Smooth muscle cell (in vitro differentiated cells): ENCODE measurements at regions not wholly inside any gene's neighbourhood (a gene's known extent, or its start where the extent isn't known, plus 50 kb on each side); places are given as distances from the start of the nearest gene placed in this dataset.

ENCODE experiments used
- DNase-seq: peaks from one replicate; lab custom pipeline; 2025; ENCODE audit not compliant: unreplicated experiment; lab: John Stamatoyannopoulos, UW
- H2AFZ ChIP-seq: fragments of 200-600 bp; sonication (generic); 2 replicates; pipeline ENCODE4 v1.6.0; 2016; ENCODE audit warnings: antibody characterized with exemption, low read depth, mild to moderate bottlenecking
- H3F3A ChIP-seq: fragments of 200-600 bp; sonication (generic); 2 replicates; pipeline ENCODE4 v1.6.0; 2017; ENCODE audit warnings: antibody characterized with exemption, low read depth
- H3K27ac ChIP-seq: fragments of 200-600 bp; sonication (generic); 2 replicates; pipeline ENCODE4 v1.5.1; 2016; ENCODE audit warnings: low read depth, mild to moderate bottlenecking
- H3K27me3 ChIP-seq: fragments of 200-600 bp; sonication (generic); 2 replicates; pipeline ENCODE4 v1.6.1; 2016; ENCODE audit warnings: low read depth, mild to moderate bottlenecking
- H3K36me3 ChIP-seq: fragments of 200-600 bp; sonication (generic); 2 replicates; pipeline ENCODE4 v1.5.1; 2016; ENCODE audit warnings: low read depth
- H3K4me1 ChIP-seq: fragments of 200-600 bp; sonication (generic); 2 replicates; pipeline ENCODE4 v1.5.1; 2016; ENCODE audit warnings: low read depth
- H3K4me2 ChIP-seq: fragments of 200-600 bp; sonication (generic); 2 replicates; pipeline ENCODE4 v1.6.0; 2016; ENCODE audit warnings: mild to moderate bottlenecking
- H3K4me3 ChIP-seq: fragments of 200-600 bp; sonication (generic); 2 replicates; pipeline ENCODE4 v1.5.1; 2016; ENCODE audit warnings: mild to moderate bottlenecking
- H3K79me2 ChIP-seq: fragments of 200-600 bp; sonication (generic); 2 replicates; pipeline ENCODE4 v1.6.0; 2016; ENCODE audit warnings: low read depth, mild to moderate bottlenecking
- H3K9ac ChIP-seq: fragments of 200-600 bp; sonication (generic); 2 replicates; pipeline ENCODE4 v1.6.0; 2016; ENCODE audit warnings: low read depth
- H3K9me3 ChIP-seq: fragments of 200-600 bp; sonication (generic); replicated peaks from 2 replicates; pipeline ENCODE4 v1.5.1; 2016; ENCODE audit warnings: low read depth
- H4K20me1 ChIP-seq: fragments of 200-600 bp; sonication (generic); 2 replicates; pipeline ENCODE4 v1.6.0; 2016; ENCODE audit warnings: low read depth
- CTCF ChIP-seq: fragments of 200-600 bp; sonication (generic); IDR thresholded peaks from 2 replicates; pipeline ENCODE4 v1.5.1; 2017; ENCODE audit warnings: borderline replicate concordance, mild to moderate bottlenecking, antibody characterized with exemption; ENCODE audit not compliant: insufficient read depth, poor library complexity, severe bottlenecking
- WGBS: methylation state at CpG from one replicate; pipeline ENCODE4 v1.1.7; 2016; ENCODE audit warnings: low lambda C conversion rate; 5-methylcytosine and 5-hydroxymethylcytosine counted together

GRCh38 chrX:142089193-142089592 lies 115.9 kb downstream of the MAGEC2 start:
- H3K9me3 ChIP-seq, result no peaks in the 10 kb centered on the region
- no peak overlapping the region for H3K4me2 ChIP-seq
- H3K9ac ChIP-seq, result no peak overlapping the region
- no peaks in the 10 kb centered on the region for H4K20me1 ChIP-seq
- no peak for DNase-seq
- no peak overlapping the region for H3K27ac ChIP-seq
- TF ChIP-seq CTCF, result peak; percentile 34
- no peak overlapping the region for H3K4me3 ChIP-seq
- H2AFZ ChIP-seq, result no peak overlapping the region
- WGBS, result 50% methylated on average over 1 of the region's 1 CpG
- H3F3A ChIP-seq, result no peaks in the 10 kb centered on the region
- H3K79me2 ChIP-seq, result no peaks in the 10 kb centered on the region
- H3K27me3 ChIP-seq, result no peaks in the 10 kb centered on the region
- H3K36me3 ChIP-seq, result no peaks in the 10 kb centered on the region
- H3K4me1 ChIP-seq, result no peaks in the 10 kb centered on the region

DNA sequence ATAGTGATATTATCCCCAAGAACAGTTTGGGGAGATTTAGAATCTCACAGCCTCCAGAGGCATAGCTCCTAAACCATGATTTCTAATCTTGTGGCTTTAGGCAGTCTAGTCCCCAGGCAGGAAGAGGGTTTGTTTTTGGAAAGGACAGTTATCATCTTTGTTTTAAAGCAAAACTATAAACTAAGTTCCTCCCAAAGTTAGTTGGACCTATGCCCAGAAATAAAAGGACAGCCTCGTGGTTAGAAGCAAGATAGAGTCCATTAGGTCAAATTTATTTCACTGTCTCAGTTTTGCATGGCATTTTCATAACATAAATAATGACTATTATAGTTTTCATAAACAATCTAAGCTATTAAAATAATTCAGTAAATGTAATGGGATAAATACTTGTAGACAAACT lies 120.5 kb downstream of the MAGEC2 start:
- Histone ChIP-seq H4K20me1 (no peaks in the 10 kb centered on the region), H3K79me2 (no peaks in the 10 kb centered on the region), H3K9me3 (no peaks in the 10 kb centered on the region), H3F3A (no peaks in the 10 kb centered on the region), H3K4me1 (no peaks in the 10 kb centered on the region), H3K9ac (no peak overlapping the region), H3K4me2 (no peak overlapping the region), H3K36me3 (no peaks in the 10 kb centered on the region), H3K4me3 (no peak overlapping the region), H3K27ac (no peak overlapping the region), H3K27me3 (no peaks in the 10 kb centered on the region), H2AFZ (no peak overlapping the region)
- no peak for DNase-seq
- 52% methylated on average over 1 of the region's 1 CpG for WGBS
- no peak for TF ChIP-seq CTCF

GRCh38 chrX:142076633-142077032 lies 128.5 kb downstream of the MAGEC2 start:
- Histone ChIP-seq H4K20me1 (no peaks in the 10 kb centered on the region), H3K9ac (no peak overlapping the region), H3K9me3 (no peaks in the 10 kb centered on the region), H3K4me1 (no peaks in the 10 kb centered on the region), H3K27ac (no peak overlapping the region), H3K27me3 (no peaks in the 10 kb centered on the region), H3K79me2 (no peaks in the 10 kb centered on the region), H3F3A (no peaks in the 10 kb centered on the region), H2AFZ (no peak overlapping the region), H3K36me3 (no peaks in the 10 kb centered on the region), H3K4me3 (no peak overlapping the region), H3K4me2 (no peak overlapping the region)
- WGBS, result 66% methylated on average over 2 of the region's 2 CpGs
- TF ChIP-seq CTCF, result no peak
- no peak for DNase-seq

DNA sequence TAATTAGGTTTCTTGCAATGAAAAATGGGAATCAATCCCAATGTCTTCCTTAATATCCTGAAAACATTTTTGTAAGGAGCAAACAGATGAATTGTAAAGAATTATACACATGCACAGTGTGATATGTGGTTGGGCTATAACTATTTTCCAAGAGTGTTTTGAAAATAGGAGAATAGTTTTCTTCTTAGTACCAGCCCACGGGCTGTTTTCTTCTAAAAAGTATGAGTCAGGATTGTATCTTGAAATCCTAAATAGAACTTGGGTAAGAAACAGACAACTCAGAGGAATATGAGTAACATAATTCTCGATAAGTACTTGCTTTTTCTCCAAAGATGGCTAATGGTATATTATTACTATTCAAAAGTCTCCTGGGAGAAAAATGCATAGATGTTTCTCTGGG lies 136.7 kb downstream of the MAGEC2 start:
- Histone ChIP-seq H2AFZ (no peak overlapping the region), H3K4me3 (no peak overlapping the region), H3K27me3 (no peaks in the 10 kb centered on the region), H4K20me1 (no peaks in the 10 kb centered on the region), H3F3A (no peaks in the 10 kb centered on the region), H3K79me2 (no peaks in the 10 kb centered on the region), H3K9ac (no peak overlapping the region), H3K9me3 (no peaks in the 10 kb centered on the region), H3K4me2 (no peak overlapping the region), H3K4me1 (no peaks in the 10 kb centered on the region), H3K27ac (no peak overlapping the region), H3K36me3 (no peaks in the 10 kb centered on the region)
- TF ChIP-seq CTCF, result no peak
- no peak for DNase-seq
- 42% methylated on average over 2 of the region's 2 CpGs for WGBS
